ENCODE measurements at regions not wholly inside any gene's neighbourhood (a gene's known extent, or its start where the extent isn't known, plus 50 kb on each side); places are given as distances from the start of the nearest gene placed in this dataset.

DNA sequence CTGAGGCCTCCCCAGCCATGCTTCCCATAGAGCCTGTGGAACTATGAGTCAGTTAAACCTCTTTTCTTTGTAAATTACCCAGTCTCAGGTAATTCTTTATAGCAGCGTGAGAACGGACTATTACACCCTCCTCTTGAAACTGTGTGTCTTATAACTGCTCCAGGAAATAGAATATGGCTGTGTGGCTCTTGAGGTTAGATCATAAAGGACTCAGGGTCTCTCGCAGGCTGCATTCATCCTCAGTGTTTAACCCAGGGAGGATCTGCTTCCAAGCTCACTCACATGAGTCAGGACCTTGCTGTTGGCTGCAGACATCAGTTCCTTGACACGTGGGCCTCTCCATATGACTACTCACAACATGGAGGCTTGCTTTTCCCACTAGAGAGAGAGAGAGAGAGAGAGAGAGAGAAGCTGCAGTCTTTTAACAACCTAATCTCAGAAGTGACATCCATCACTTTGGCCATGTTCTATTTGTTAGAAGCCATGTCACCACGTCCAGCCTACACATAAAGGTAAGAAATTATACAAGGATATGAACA lies 114.3 kb upstream of the UBE2E1 start:
- TF ChIP-seq, protein P1, sequence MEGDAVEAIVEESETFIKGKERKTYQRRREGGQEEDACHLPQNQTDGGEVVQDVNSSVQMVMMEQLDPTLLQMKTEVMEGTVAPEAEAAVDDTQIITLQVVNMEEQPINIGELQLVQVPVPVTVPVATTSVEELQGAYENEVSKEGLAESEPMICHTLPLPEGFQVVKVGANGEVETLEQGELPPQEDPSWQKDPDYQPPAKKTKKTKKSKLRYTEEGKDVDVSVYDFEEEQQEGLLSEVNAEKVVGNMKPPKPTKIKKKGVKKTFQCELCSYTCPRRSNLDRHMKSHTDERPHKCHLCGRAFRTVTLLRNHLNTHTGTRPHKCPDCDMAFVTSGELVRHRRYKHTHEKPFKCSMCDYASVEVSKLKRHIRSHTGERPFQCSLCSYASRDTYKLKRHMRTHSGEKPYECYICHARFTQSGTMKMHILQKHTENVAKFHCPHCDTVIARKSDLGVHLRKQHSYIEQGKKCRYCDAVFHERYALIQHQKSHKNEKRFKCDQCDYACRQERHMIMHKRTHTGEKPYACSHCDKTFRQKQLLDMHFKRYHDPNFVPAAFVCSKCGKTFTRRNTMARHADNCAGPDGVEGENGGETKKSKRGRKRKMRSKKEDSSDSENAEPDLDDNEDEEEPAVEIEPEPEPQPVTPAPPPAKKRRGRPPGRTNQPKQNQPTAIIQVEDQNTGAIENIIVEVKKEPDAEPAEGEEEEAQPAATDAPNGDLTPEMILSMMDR (IDR thresholded peaks at IDR 0.05; ENCODE audit: insufficient read depth, low read depth, low read length): no peak
- TF ChIP-seq EZH2 (IDR thresholded peaks at IDR 0.05; ENCODE audit: insufficient read depth, low read length): no peak
